Effector memory CD8-positive, alpha-beta T cell (primary cell): ENCODE measurements at regions not wholly inside any gene's neighbourhood (a gene's known extent, or its start where the extent isn't known, plus 50 kb on each side); places are given as distances from the start of the nearest gene placed in this dataset.
"Not testable (repeated sequence)": the region's sequence is repeated elsewhere in the genome, so short reads cannot be mapped to it uniquely, and the experiment has no call there.

Experiments
- ATAC-seq: fragments of 150-1000 bp; cut with Tn5 transposase; replicated peaks from 2 replicates; pipeline ENCODE4 v1.10.0; 2021; ENCODE audit warnings: mild to moderate bottlenecking, moderate library complexity
- DNase-seq, 3 experiments: peaks; one replicate each; pipeline ENCODE4 v3.0.0; 2021
- H3K27ac Mint-ChIP-seq, 2 donors: one replicate each; pipeline ENCODE4 v1.8.0; 2022; ENCODE audit warnings: mild to moderate bottlenecking in 2 of 2, mixed read lengths in 2 of 2, moderate library complexity in 2 of 2
- H3K27me3 Mint-ChIP-seq, 2 donors: one replicate each; pipeline ENCODE4 v1.8.0; 2022; ENCODE audit warnings: mixed read lengths in 2 of 2
- H3K36me3 Mint-ChIP-seq: one replicate; pipeline ENCODE4 v1.8.0; 2022; ENCODE audit warnings: mild to moderate bottlenecking, moderate library complexity, mixed read lengths; ENCODE audit not compliant: insufficient read depth
- H3K4me1 Mint-ChIP-seq, 2 donors: one replicate each; pipeline ENCODE4 v1.8.0; 2022; ENCODE audit warnings: low read depth in 2 of 2, mixed read lengths in 2 of 2
- H3K4me3 Mint-ChIP-seq, 2 donors: one replicate each; pipeline ENCODE4 v1.8.0; 2022; ENCODE audit warnings: mild to moderate bottlenecking in 2 of 2, mixed read lengths in 2 of 2, moderate library complexity in 2 of 2
- H3K9me3 Mint-ChIP-seq, 2 donors: one replicate each; pipeline ENCODE4 v1.8.0; 2022; ENCODE audit warnings: mixed read lengths in 2 of 2

GRCh38 chr2:66113988-66114625 is 320.8 kb upstream of the MEIS1 start:
- ATAC-seq (no peak), DNase-seq (no peak)
- Mint-ChIP-seq H3K4me3 (no peak overlapping the region), H3K27ac (no peak overlapping the region), H3K4me1 (no peaks in the 10 kb centered on the region), H3K36me3 (peaks cover 3% of the 10 kb centered on the region), H3K27me3 (no peaks in the 10 kb centered on the region), H3K9me3 (peaks cover 10 to 11% of the 10 kb centered on the region in 2 donors)

DNA sequence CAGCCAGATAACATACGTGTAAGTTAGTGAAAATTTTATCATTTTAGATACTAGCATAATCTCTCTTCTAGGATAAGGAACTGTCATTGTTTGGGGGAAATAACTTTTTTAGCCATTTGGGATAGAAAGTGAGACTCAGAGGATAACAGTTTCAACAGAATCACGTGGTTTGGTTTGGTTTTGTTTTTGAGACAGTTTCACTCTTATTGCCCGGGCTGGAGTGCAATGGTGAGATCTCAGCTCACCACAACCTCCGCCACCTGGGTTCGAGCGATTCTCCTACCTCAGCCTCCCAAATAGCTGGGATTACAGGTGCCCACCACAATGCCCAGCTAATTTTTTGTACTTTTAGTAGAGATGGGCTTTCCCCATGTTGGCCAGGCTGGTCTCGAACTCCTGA is 323.2 kb upstream of the MEIS1 start:
- Mint-ChIP-seq H3K36me3 (peaks cover 3% of the 10 kb centered on the region), H3K27ac (no peak overlapping the region), H3K27me3 (no peaks in the 10 kb centered on the region), H3K4me3 (no peak overlapping the region), H3K4me1 (no peaks in the 10 kb centered on the region), H3K9me3 (peaks cover 10 to 11% of the 10 kb centered on the region in 2 donors)
- ATAC-seq (no peak), DNase-seq (no peak)

DNA sequence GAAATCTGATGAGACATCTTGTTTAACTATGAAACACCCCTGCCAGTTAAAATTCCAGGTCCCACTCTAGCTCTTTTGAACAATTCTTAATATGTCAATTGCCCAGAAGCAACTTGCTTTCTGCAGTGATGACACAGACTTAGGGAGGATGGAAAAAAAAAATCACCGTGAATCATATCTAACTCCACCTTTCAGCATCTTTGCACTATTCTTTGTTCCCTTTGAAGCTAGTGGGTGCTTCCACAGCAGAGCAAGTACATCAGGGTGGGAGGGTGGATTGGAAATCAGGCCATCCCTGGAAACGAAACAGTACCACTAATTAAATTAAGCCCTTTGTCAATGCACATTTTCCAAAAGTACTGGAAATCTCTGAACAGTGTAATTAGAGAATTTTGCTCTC is 324.3 kb upstream of the MEIS1 start:
- no peak for DNase-seq
- Mint-ChIP-seq H3K9me3 (peaks cover 10 to 11% of the 10 kb centered on the region in 2 donors), H3K36me3 (peaks cover 3% of the 10 kb centered on the region), H3K4me1 (no peaks in the 10 kb centered on the region), H3K27ac (no peak overlapping the region), H3K4me3 (no peak overlapping the region), H3K27me3 (no peaks in the 10 kb centered on the region)
- no peak for ATAC-seq

- no peak for DNase-seq
- Mint-ChIP-seq H3K4me3 (no peak overlapping the region), H3K36me3 (no peaks in the 10 kb centered on the region), H3K27me3 (no peaks in the 10 kb centered on the region), H3K9me3 (peaks cover 10 to 11% of the 10 kb centered on the region in 2 donors), H3K27ac (no peak overlapping the region), H3K4me1 (no peaks in the 10 kb centered on the region)
- no peak for ATAC-seq
Observed at GRCh38 chr2:66110086-66110485, 324.8 kb upstream of the MEIS1 start.

GRCh38 chr2:66109419-66109818 is 325.5 kb upstream of the MEIS1 start:
- Mint-ChIP-seq H3K27ac (no peak overlapping the region), H3K4me1 (no peaks in the 10 kb centered on the region), H3K4me3 (no peak overlapping the region), H3K27me3 (no peaks in the 10 kb centered on the region), H3K36me3 (no peaks in the 10 kb centered on the region), H3K9me3 (peaks cover 7 to 11% of the 10 kb centered on the region in 2 donors)
- no peak for DNase-seq
- ATAC-seq, result no peak

- H3K27ac Mint-ChIP-seq, result no peak overlapping the region
- no peak overlapping the region for H3K4me3 Mint-ChIP-seq
- no peak for DNase-seq
- H3K27me3 Mint-ChIP-seq, result no peaks in the 10 kb centered on the region
- H3K9me3 Mint-ChIP-seq, result peaks cover 0 to 4% of the 10 kb centered on the region in 2 donors
- no peaks in the 10 kb centered on the region for H3K36me3 Mint-ChIP-seq
- no peaks in the 10 kb centered on the region for H3K4me1 Mint-ChIP-seq
- ATAC-seq, result no peak
Observed at GRCh38 chr2:66105066-66105753, 329.7 kb upstream of the MEIS1 start.

GRCh38 chr2:66103581-66103980 is 331.3 kb upstream of the MEIS1 start:
- H3K4me3 Mint-ChIP-seq, result no peak overlapping the region
- ATAC-seq, result no peak

DNA sequence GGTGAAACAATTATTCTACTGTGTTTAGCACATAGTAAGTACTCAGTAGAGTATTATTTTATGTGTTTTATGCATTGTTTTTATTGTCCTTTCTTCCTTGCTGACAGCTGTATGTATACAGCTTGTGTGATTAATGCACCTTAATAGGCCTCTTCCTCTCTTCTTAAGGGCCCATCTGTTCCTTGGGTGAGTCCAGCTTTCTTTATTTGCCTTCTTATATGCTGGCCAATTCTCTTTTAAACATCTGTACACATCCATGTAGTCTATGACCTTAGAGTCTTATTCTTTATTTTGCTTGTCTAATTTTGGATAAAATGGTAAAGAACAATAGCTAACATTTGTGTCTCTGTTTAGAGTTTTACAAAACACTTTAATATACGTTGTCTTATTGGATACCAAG is 333.7 kb upstream of the MEIS1 start:
- H3K36me3 Mint-ChIP-seq, result no peaks in the 10 kb centered on the region
- H3K4me1 Mint-ChIP-seq, result no peaks in the 10 kb centered on the region
- H3K27ac Mint-ChIP-seq, result no peak overlapping the region
- no peak for ATAC-seq
- no peak overlapping the region for H3K4me3 Mint-ChIP-seq
- H3K27me3 Mint-ChIP-seq, result no peaks in the 10 kb centered on the region
- H3K9me3 Mint-ChIP-seq, result peaks cover 7 to 12% of the 10 kb centered on the region in 2 donors
- no peak for DNase-seq

More at GRCh38 chr2:66103581-66103980, 331.3 kb upstream of the MEIS1 start:
- no peaks in the 10 kb centered on the region for H3K4me1 Mint-ChIP-seq
- peaks cover 0 to 4% of the 10 kb centered on the region in 2 donors for H3K9me3 Mint-ChIP-seq
- H3K36me3 Mint-ChIP-seq, result no peaks in the 10 kb centered on the region
- no peak for DNase-seq
- H3K27me3 Mint-ChIP-seq, result no peaks in the 10 kb centered on the region
- H3K27ac Mint-ChIP-seq, result no peak overlapping the region

DNA sequence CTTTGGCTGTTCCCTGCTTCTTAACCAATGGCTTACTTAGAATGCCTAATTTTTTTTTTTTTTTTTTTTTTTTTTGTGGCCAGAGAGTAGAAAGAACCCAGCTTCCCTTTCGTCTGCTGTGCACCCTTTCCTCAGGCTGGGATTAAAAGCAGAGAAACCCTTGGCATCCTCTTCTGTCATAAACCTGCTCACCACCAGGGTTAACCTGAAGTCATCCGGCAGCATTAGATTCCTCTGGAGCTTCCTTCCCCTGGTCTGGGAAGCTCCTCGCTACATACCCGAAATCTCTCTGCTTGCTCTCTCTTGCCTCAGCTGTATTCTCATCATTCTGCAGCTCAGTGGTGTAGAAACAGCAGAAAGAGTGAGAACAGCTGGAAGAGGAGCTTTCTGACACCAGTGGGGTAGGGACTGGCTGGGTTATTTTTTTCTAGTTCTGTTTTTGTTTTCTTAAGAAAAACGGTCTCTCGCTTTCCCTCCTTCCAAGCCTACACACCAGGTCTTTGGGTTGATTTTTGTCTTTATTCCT is 339.0 kb upstream of the MEIS1 start:
- no peaks in the 10 kb centered on the region for H3K36me3 Mint-ChIP-seq
- DNase-seq, result no peak
- ATAC-seq, result no peak
- no peaks in the 10 kb centered on the region for H3K27me3 Mint-ChIP-seq
- H3K4me3 Mint-ChIP-seq, result no peak overlapping the region
- H3K9me3 Mint-ChIP-seq, result peaks cover 7 to 19% of the 10 kb centered on the region in 2 donors
- H3K27ac Mint-ChIP-seq, result no peak overlapping the region
- no peaks in the 10 kb centered on the region for H3K4me1 Mint-ChIP-seq

DNA sequence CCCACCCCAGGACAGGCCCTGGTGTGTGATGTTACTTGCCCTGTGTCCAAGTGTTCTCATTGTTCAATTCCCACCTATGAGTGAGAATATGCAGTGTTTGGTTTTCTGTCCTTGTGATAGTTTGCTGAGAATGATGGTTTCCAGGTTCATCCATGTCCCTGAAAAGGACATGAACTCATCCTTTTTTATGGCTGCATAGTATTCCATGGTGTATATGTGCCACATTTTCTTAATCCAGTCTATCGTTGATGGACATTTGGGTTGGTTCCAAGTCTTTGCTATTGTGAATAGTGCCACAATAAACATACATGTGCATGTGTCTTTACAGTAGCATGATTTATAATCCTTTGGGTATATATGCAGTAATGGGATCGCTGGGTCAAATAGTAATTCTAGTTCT is 340.2 kb upstream of the MEIS1 start:
- not testable (repeated sequence) for H3K27me3 Mint-ChIP-seq, ATAC-seq, H3K27ac Mint-ChIP-seq, H3K4me3 Mint-ChIP-seq, H3K36me3 Mint-ChIP-seq, DNase-seq, H3K4me1 Mint-ChIP-seq
- peaks cover 7 to 19% of the 10 kb centered on the region in 2 donors for H3K9me3 Mint-ChIP-seq

- Mint-ChIP-seq H3K9me3 (peaks cover 8 to 26% of the 10 kb centered on the region in 2 donors), H3K27me3 (no peaks in the 10 kb centered on the region), H3K36me3 (no peaks in the 10 kb centered on the region), H3K27ac (no peak overlapping the region), H3K4me3 (no peak overlapping the region), H3K4me1 (no peaks in the 10 kb centered on the region)
- DNase-seq, result no peak
- no peak for ATAC-seq
Observed at GRCh38 chr2:66093371-66093770, 341.6 kb upstream of the MEIS1 start.

- peaks cover 5 to 14% of the 10 kb centered on the region in 2 donors for H3K9me3 Mint-ChIP-seq
- H3K36me3 Mint-ChIP-seq, result no peaks in the 10 kb centered on the region
- H3K4me1 Mint-ChIP-seq, result no peaks in the 10 kb centered on the region
- no peak overlapping the region for H3K27ac Mint-ChIP-seq
- no peaks in the 10 kb centered on the region for H3K27me3 Mint-ChIP-seq
- ATAC-seq, result no peak
- H3K4me3 Mint-ChIP-seq, result no peak overlapping the region
- DNase-seq, result no peak
Observed at GRCh38 chr2:66084948-66085590, 349.9 kb upstream of the MEIS1 start.

DNA sequence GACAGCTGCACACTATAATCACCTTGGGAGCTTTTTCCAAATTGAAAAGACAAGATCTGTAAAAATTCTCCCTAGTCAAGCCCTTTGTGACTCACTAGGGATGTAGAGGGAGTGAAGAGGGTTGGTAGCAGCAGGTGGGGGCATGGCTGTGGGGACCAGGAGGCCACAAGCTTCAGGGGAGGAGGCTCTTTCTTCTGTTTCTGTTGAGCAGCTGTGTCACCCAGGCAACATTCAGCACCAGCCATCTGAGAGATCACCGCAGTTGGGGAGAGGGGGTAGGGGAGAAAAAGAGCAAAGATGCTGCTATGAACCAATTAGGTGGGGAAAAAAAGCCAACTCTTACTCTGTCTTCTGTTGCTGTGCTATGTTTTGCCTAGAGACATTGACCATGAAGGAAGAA is 352.3 kb upstream of the MEIS1 start:
- ATAC-seq (no peak), DNase-seq (no peak)
- no peaks in the 10 kb centered on the region for H3K4me1 Mint-ChIP-seq
- no peaks in the 10 kb centered on the region for H3K36me3 Mint-ChIP-seq
- H3K27ac Mint-ChIP-seq, result no peak overlapping the region
- H3K4me3 Mint-ChIP-seq, result no peak overlapping the region
- H3K27me3 Mint-ChIP-seq, result no peaks in the 10 kb centered on the region
- H3K9me3 Mint-ChIP-seq, result peaks cover 0 to 1% of the 10 kb centered on the region in 2 donors

DNA sequence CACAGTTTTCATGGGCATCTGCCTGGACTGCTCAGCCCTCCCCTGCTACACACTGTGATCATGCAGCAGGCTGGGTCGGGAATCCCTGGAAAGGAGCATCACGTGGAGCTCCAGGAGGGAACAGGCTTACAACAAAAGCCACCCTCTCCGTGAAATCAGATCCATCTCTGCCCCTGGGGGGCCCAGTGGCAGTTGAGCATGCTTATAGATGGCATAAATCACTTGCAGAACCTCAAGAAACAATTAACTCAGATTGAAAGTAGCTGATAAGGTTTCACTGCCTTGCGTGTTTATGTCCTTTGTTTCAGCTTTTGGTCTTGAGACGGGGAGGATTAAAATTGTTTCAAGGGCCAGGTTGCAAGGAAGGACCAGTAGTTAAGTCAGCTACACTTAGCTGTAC is 354.8 kb upstream of the MEIS1 start:
- H3K9me3 Mint-ChIP-seq, result no peaks in the 10 kb centered on the region
- no peaks in the 10 kb centered on the region for H3K36me3 Mint-ChIP-seq
- H3K4me3 Mint-ChIP-seq, result no peak overlapping the region
- no peaks in the 10 kb centered on the region for H3K4me1 Mint-ChIP-seq
- no peak overlapping the region for H3K27ac Mint-ChIP-seq
- DNase-seq, result no peak
- H3K27me3 Mint-ChIP-seq, result no peaks in the 10 kb centered on the region
- ATAC-seq, result no peak
